GM19395 (cell line): ENCODE measurements at regions not wholly inside any gene's neighbourhood (a gene's known extent, or its start where the extent isn't known, plus 50 kb on each side); places are given as distances from the start of the nearest gene placed in this dataset.
"Not testable (repeated sequence)": the region's sequence is repeated elsewhere in the genome, so short reads cannot be mapped to it uniquely, and the experiment has no call there.

ENCODE experiments used
- ATAC-seq: cut with Tn5 transposase; IDR thresholded peaks from one replicate; pipeline ENCODE4 v1.9.1; 2021; ENCODE audit warnings: mild to moderate bottlenecking, moderate library complexity; ENCODE audit not compliant: unreplicated experiment

DNA sequence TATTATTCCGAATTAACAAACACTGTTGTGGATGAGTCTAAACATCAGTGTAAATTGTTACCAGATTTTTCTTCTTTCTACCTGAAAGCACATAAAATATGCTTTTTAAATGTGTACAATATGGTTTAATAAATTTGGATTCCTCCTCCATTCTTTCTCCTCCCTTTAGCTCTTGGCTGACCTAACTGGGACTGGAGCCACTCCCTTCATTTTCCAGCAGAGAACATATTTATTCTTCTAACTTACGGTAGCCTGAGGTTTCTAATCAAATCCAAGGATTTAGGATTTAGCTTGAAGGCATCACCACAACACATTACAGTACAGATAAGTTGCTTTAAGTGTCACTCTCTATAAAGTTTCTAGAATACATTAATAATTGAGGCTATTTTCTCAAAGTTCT is 88.2 kb upstream of the SEMA3C start:
- ATAC-seq = no peak

DNA sequence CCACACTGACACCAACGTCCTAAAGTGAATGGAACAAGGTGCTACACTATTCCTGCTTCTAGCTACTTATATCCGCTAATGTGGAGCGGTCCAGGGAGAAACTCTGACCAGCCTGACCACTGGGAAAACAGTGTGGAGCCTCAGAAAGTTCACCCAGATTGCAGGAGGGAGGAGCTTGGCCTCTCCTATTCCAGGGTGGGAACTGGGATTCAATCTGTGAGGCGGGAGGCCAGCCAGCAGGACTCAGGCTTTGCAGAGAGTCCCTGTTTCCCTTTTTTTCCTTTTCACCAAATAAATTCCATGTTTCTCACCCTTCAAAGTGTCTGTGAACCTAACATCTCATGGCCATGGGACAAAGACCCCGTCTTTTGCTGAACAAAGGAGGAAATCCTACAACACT is 86.4 kb upstream of the SEMA3C start:
- ATAC-seq = no peak

- ATAC-seq = no peak
Observed at GRCh38 chr7:81004098-81004497, 85.2 kb upstream of the SEMA3C start.

DNA sequence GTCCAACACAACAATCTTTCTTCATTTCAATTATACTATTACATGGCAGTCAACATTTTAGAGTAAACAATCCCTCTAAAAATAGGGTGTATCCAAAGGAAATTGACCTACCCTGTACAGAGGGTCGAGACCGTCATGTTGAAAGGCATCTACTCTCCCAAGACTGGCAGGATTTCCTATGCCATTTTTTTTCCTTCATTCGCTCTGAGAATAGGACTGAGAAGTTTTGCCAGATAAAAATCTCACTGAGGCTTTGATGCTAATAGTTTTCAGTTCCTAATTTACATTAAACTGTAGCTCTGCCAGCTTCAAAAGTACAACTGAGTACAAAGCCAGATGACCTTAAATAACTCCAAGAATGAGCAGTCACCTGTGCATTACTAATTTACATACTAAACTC is 84.5 kb upstream of the SEMA3C start:
- ATAC-seq = no peak

GRCh38 chr7:81002421-81002820 is 83.6 kb upstream of the SEMA3C start:
- no peak for ATAC-seq

DNA sequence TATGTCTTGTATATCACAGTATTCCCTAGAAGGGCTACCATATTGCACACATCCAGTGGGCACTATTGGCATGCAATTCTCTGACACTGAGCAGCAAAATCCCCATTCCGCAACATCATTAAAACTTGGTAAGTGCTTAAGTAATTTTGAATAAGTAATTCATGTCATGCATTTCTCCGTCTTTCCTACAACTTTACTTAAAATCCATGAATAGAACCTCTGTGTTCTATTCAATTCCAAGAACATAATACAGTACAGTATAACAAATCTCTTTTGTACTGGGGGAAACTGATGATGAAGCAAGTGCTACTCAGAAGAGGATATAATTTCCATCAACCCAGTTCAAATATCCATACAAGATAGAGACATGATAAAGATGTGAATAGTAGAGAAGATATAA is 80.9 kb upstream of the SEMA3C start:
- ATAC-seq = no peak

GRCh38 chr7:80999100-80999499 is 80.2 kb upstream of the SEMA3C start:
- no peak for ATAC-seq

GRCh38 chr7:80997841-80998240 is 79.0 kb upstream of the SEMA3C start:
- no peak for ATAC-seq

GRCh38 chr7:80996236-80996635 is 77.4 kb upstream of the SEMA3C start:
- not testable (repeated sequence) for ATAC-seq

- ATAC-seq = no peak
Observed at GRCh38 chr7:80991654-80992053, 72.8 kb upstream of the SEMA3C start.

- ATAC-seq = no peak
Observed at GRCh38 chr7:80984619-80985018, 65.8 kb upstream of the SEMA3C start.

DNA sequence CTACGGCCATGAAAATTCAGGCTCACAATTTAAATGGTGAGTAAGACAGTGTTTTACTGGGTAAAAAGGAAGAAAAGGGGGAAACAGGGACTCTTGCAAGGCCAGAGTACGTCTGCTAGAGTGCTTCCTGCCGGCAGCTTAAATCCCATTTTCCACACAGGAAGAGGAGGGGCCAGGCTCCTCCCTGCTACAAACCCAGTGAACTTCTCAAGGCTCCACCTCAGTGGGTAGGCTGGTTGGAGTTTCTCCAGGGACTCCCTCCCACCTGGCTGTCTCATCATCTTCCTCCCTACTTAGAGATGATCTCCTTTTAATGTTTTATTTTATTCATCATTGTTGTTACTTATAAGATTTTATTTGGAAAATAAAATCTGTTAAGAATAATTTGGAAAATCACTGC is 62.6 kb upstream of the SEMA3C start:
- ATAC-seq = no peak

DNA sequence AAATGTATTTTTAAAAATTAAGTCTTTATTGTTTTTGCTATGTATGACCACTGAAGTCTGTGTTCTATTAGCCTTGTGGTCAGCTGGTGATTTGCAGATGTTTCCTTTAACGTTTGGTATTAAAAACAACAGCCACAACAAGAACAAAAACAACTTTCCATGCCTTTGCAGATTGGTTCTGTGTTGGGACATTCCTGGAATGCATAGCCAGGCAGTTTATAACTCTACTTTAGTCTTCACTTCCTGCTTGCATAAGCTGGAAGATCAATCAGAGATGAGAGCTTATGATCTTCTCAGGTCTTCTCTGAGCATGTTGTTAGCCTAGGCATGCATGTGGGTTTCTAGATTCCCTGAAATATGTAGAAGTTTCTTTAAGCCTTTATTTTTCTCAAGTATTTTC is 58.9 kb upstream of the SEMA3C start:
- no peak for ATAC-seq

GRCh38 chr7:80974396-80975358 is 55.8 kb upstream of the SEMA3C start:
- no peak for ATAC-seq

DNA sequence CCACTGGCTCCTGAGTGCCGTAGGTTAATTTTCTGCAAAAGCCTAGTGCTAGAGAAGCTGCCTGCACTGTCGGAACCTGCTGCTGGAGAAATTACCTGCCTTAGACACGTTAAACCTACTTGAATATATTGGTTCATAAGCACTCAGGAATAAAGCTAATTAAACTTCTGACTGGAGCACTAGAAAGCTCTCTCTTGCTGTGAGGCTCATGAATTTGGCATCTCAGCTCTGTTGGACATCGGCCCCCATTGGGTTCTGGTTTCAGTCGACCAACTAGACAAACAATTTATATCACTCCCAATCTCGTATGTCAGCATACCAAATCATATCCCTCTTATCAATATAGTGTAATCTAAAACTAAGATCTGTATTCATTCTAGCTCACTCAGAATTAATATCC is 52.4 kb upstream of the SEMA3C start:
- no peak for ATAC-seq
